HFFc6 (cell line): ENCODE measurements at regions not wholly inside any gene's neighbourhood (a gene's known extent, or its start where the extent isn't known, plus 50 kb on each side); places are given as distances from the start of the nearest gene placed in this dataset.

ENCODE experiments used
- DNase-seq: peaks from one replicate; pipeline ENCODE4 v3.0.0-alpha.2; 2018
- H3K27ac Mint-ChIP-seq: 2 replicates; pipeline ENCODE4 v1.8.0; 2020; ENCODE audit warnings: mild to moderate bottlenecking, mixed read lengths
- H3K27me3 Mint-ChIP-seq: 2 replicates; pipeline ENCODE4 v1.8.0; 2021; ENCODE audit warnings: mild to moderate bottlenecking, moderate library complexity, mixed read lengths; ENCODE audit not compliant: insufficient read depth
- H3K36me3 Mint-ChIP-seq: 2 replicates; pipeline ENCODE4 v1.8.0; 2021; ENCODE audit warnings: low read depth, mixed read lengths
- H3K4me1 Mint-ChIP-seq: 2 replicates; pipeline ENCODE4 v1.8.0; 2020; ENCODE audit warnings: low read depth, mixed read lengths
- H3K4me3 Mint-ChIP-seq: 2 replicates; pipeline ENCODE4 v1.8.0; 2020; ENCODE audit warnings: mild to moderate bottlenecking, moderate library complexity, mixed read lengths
- H3K9me3 Mint-ChIP-seq: 2 replicates; pipeline ENCODE4 v1.8.0; 2020; ENCODE audit warnings: mild to moderate bottlenecking, mixed read lengths
- CTCF ChIP-seq: fragments of 200-600 bp; sonication (generic); IDR thresholded peaks from 2 replicates; pipeline ENCODE4 v1.5.0; 2021; ENCODE audit warnings: antibody characterized with exemption, mild to moderate bottlenecking

- no peak overlapping the region for H3K4me3 Mint-ChIP-seq
- H3K36me3 Mint-ChIP-seq: peaks cover 25% of the 10 kb centered on the region
- no peak for DNase-seq
- peaks cover 26% of the 10 kb centered on the region for H3K4me1 Mint-ChIP-seq
- peaks cover 21% of the 10 kb centered on the region for H3K9me3 Mint-ChIP-seq
- no peak overlapping the region for H3K27ac Mint-ChIP-seq
- no peaks in the 10 kb centered on the region for H3K27me3 Mint-ChIP-seq
- no peak for TF ChIP-seq CTCF
These were observed 751.8 kb upstream of the CBLB start for GRCh38 chr3:106620646-106621045.

GRCh38 chr3:106624154-106624553, 753.1 kb upstream of the CCDC54 start:
- Mint-ChIP-seq H3K9me3 (peaks cover 21% of the 10 kb centered on the region), H3K27me3 (no peaks in the 10 kb centered on the region), H3K27ac (no peak overlapping the region), H3K4me3 (no peak overlapping the region), H3K4me1 (peaks cover 15% of the 10 kb centered on the region), H3K36me3 (peaks cover 25% of the 10 kb centered on the region)
- no peak for DNase-seq
- no peak for TF ChIP-seq CTCF

- peak; percentile 15; the same call in 1 of the 2 replicates for TF ChIP-seq CTCF
- Mint-ChIP-seq H3K36me3 (peaks cover 18% of the 10 kb centered on the region), H3K27me3 (no peaks in the 10 kb centered on the region), H3K4me3 (no peak overlapping the region), H3K9me3 (peaks cover 18% of the 10 kb centered on the region), H3K4me1 (peaks cover 23% of the 10 kb centered on the region), H3K27ac (peak overlapping the region; percentile 47; the same call in 1 of the 2 replicates)
- DNase-seq: peak; percentile 46
These were observed 748.8 kb upstream of the CCDC54 start for GRCh38 chr3:106628407-106628806.

- DNase-seq: no peak
- TF ChIP-seq CTCF: no peak
- Mint-ChIP-seq H3K4me1 (peaks cover 23% of the 10 kb centered on the region), H3K36me3 (peaks cover 9% of the 10 kb centered on the region), H3K27me3 (no peaks in the 10 kb centered on the region), H3K27ac (peak overlapping the region; percentile 44; the same call in 1 of the 2 replicates), H3K4me3 (no peak overlapping the region), H3K9me3 (peaks cover 9% of the 10 kb centered on the region)
These were observed 747.9 kb upstream of the CCDC54 start for GRCh38 chr3:106629215-106629832.

- Mint-ChIP-seq H3K4me3 (no peak overlapping the region), H3K9me3 (no peaks in the 10 kb centered on the region), H3K4me1 (peaks cover 40% of the 10 kb centered on the region), H3K27me3 (no peaks in the 10 kb centered on the region), H3K27ac (no peak overlapping the region), H3K36me3 (no peaks in the 10 kb centered on the region)
- no peak for DNase-seq
- no peak for TF ChIP-seq CTCF
These were observed 745.7 kb upstream of the CCDC54 start for GRCh38 chr3:106631373-106632108.
